ENCODE measurements at regions not wholly inside any gene's neighbourhood (a gene's known extent, or its start where the extent isn't known, plus 50 kb on each side); places are given as distances from the start of the nearest gene placed in this dataset.

- TF ChIP-seq EZH2 (IDR thresholded peaks at IDR 0.05; ENCODE audit: insufficient read depth, poor library complexity, severe bottlenecking), result no peak
- TF ChIP-seq EZH2phosphoT487 (IDR thresholded peaks at IDR 0.05; ENCODE audit: insufficient read depth, low read depth), result no peak
Observed at GRCh38 chr4:30929649-30930048, 209.5 kb downstream of the PCDH7 start.
